GM21423 (cell line): ENCODE measurements at regions not wholly inside any gene's neighbourhood (a gene's known extent, or its start where the extent isn't known, plus 50 kb on each side); places are given as distances from the start of the nearest gene placed in this dataset.
"Not testable (repeated sequence)": the region's sequence is repeated elsewhere in the genome, so short reads cannot be mapped to it uniquely, and the experiment has no call there.

Experiments used
- ATAC-seq: cut with Tn5 transposase; IDR thresholded peaks from one replicate; pipeline ENCODE4 v1.9.1; 2021; ENCODE audit warnings: mild to moderate bottlenecking, moderate library complexity; ENCODE audit not compliant: unreplicated experiment

- ATAC-seq, result no peak
These were observed 232.6 kb upstream of the AUTS2 start for GRCh38 chr7:69365651-69366192.

- no peak for ATAC-seq
These were observed 230.5 kb upstream of the AUTS2 start for GRCh38 chr7:69367780-69368179.

GRCh38 chr7:69373171-69374043 lies 224.9 kb upstream of the AUTS2 start:
- ATAC-seq, result no peak

GRCh38 chr7:69374044-69374425 lies 224.2 kb upstream of the AUTS2 start:
- no peak for ATAC-seq

GRCh38 chr7:69377191-69377590 lies 221.1 kb upstream of the AUTS2 start:
- no peak for ATAC-seq

GRCh38 chr7:69388452-69389137 lies 209.7 kb upstream of the AUTS2 start:
- ATAC-seq, result no peak

GRCh38 chr7:69389216-69389615 lies 209.1 kb upstream of the AUTS2 start:
- ATAC-seq, result no peak

GRCh38 chr7:69393912-69394311 lies 204.4 kb upstream of the AUTS2 start:
- ATAC-seq, result not testable (repeated sequence)

GRCh38 chr7:69395061-69395714 lies 203.1 kb upstream of the AUTS2 start:
- no peak for ATAC-seq

GRCh38 chr7:69398986-69399385 lies 199.3 kb upstream of the AUTS2 start:
- no peak for ATAC-seq

- no peak for ATAC-seq
These were observed 198.9 kb upstream of the AUTS2 start for GRCh38 chr7:69399401-69399800.

GRCh38 chr7:69402696-69403095 lies 195.6 kb upstream of the AUTS2 start:
- ATAC-seq, result no peak

GRCh38 chr7:69403169-69403568 lies 195.1 kb upstream of the AUTS2 start:
- ATAC-seq, result no peak

- ATAC-seq, result no peak
These were observed 187.3 kb upstream of the AUTS2 start for GRCh38 chr7:69411018-69411417.

- ATAC-seq, result no peak
These were observed 186.8 kb upstream of the AUTS2 start for GRCh38 chr7:69411466-69411865.

GRCh38 chr7:69412331-69413146 lies 185.7 kb upstream of the AUTS2 start:
- peak; percentile 80 for ATAC-seq

- ATAC-seq, result no peak
These were observed 183.7 kb upstream of the AUTS2 start for GRCh38 chr7:69414555-69414954.

GRCh38 chr7:69418869-69419670 lies 179.2 kb upstream of the AUTS2 start:
- no peak for ATAC-seq

GRCh38 chr7:69419934-69420333 lies 178.3 kb upstream of the AUTS2 start:
- ATAC-seq, result no peak

GRCh38 chr7:69422574-69422985 lies 175.7 kb upstream of the AUTS2 start:
- ATAC-seq, result no peak
